Amygdala (tissue), 56 donors: ENCODE measurements at regions not wholly inside any gene's neighbourhood (a gene's known extent, or its start where the extent isn't known, plus 50 kb on each side); places are given as distances from the start of the nearest gene placed in this dataset.
A peak's percentile ranks its signal among the peaks of the same experiment; 100 is the strongest.
"Not testable (repeated sequence)": the region's sequence is repeated elsewhere in the genome, so short reads cannot be mapped to it uniquely, and the experiment has no call there.

ENCODE experiments used
- DNase-seq, 56 donors: peaks; one replicate each; lab custom pipeline; 2025; lab: John Stamatoyannopoulos, UW

DNA sequence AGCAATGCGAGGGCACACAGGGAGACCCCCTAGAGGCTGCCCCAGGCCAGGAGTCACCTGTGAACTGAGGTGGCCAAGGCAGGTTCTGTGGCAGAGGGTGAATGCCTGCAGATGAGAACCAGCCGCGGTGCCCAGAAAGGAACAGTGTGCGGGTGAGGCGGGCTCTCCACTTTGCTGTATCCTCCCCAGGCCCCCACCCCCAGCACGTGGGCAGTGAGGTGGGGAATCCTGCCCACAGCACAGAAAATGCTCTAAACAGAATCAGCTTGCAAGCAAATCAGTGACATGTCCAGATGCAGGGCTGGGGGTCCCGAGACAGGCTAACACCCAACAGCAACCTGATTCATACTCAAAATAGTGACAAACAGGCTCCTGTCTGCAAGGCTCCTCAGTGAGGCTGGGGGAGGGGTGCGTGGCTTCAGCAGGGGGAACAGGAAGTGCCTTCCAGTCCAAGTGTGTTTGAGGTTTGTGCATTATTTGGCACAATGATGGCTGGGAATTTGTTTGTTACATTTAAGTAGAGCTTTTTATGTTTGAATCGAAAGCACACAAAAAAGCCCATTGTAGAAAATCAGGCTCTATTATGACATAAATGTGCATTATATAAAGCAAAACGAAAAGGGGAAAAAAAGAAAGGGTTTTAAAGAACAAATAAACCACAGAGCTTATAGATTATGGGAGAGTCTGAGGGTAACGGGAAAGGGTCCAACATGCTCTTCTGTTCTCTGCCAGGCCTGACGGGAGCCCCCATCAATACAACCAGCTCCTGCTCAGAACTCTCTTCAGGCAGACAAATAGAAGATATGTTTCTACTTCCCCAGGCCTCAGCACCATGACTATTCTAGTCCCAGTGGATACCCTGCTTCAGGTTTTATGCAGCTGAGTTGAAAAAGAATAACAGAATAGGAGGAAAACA lies 201.3 kb downstream of the HSD17B3 start:
- DNase-seq, result peak in 17 of 56 donors; percentile 2 to 39 (median 19)

DNA sequence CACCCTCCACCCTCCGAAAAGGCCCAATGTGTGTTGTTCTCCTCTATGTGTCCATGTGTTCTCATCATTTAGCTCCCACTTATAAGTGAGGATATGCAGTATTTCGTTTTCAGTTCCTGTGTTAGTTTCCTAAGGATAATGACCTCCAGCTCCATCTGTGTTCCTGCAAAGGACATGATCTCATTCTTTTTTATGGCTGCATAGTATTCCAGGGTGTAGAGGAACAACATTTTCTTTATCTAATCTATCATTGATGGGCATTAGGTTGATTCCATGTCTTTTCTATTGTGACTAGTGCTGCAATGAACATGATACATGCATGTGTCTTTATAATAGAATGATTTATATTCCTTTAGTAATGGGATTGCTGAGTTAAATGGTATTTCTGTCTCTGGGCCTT lies 211.3 kb downstream of the HSD17B3 start:
- not testable (repeated sequence) for DNase-seq

DNA sequence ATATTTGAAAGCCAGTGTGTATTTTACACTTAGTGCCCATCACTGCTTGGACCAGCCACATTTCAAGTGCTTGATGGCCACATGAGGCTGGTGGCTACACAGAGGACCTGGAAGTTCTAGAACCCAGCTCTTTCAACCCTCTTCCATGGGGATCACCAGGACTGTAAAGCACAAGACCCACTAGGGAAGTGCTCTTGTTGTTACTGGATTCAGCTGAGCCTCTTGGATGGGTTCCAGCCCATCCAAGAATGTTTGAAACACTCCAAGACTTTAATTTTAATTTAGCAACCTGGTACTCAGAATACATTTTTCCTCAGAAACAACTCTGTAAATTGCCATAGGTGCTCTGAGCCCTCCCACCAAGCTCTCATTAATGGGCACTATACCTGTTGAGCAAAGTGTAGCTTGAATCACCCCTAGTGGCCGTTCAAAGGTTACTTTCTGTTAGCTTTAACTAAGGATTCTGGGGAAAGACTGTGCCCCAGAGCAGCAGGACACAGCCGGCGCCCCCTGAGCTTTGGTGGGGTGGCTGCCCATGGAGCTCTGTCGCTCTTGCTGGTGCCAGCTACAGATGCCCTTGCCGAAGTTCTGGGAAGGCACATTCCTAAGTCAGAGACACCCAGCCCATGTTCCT lies 212.4 kb downstream of the HSD17B3 start:
- no peak for DNase-seq

DNA sequence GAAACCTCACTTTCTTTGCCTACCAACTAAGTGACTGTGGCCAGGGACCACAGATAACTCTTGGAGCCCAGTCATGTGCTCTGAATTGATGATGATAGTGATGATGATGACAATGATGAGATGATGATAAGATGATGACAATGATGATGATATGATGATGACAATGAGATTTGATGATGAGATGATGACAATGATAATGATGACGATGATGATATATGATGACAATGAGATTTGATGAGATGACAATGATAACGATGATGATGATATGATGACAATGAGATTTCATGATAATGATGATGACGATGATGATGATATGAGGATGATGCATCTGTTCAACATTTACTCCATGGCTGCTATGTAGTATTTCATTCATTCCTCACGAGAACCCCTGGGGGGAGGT lies 213.0 kb downstream of the ERCC6L2 start:
- no peak for DNase-seq

DNA sequence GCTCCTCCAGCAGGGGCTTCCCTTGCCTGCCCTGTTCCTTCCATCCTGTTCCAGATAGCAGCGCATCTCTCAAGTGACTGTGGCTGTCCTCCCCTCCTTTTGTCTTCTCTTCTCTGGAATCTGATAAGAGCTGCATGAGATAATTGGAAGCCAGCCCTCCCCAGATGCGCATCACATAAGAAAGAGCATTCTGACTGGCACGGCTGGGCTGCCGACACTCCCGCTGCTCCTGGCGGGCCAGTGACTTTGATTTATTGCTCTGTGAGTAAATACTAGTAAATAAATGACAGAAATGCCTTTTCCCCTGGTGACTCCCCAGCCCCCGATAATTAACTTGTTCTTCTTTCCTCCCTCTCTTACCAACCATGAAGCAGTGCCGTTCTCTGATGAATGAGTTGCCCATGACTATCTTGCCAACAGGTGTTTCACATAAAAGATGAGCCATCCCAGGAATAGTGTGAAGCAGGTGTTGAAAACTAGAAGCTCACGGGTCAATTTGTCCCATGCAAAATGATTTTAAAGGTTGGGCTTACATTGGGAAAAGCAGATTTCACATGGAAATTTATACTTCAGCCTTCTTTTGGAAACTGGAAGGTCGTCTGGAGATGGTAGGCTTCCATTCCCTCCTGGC lies 212.3 kb downstream of the ERCC6L2 start:
- no peak for DNase-seq

DNA sequence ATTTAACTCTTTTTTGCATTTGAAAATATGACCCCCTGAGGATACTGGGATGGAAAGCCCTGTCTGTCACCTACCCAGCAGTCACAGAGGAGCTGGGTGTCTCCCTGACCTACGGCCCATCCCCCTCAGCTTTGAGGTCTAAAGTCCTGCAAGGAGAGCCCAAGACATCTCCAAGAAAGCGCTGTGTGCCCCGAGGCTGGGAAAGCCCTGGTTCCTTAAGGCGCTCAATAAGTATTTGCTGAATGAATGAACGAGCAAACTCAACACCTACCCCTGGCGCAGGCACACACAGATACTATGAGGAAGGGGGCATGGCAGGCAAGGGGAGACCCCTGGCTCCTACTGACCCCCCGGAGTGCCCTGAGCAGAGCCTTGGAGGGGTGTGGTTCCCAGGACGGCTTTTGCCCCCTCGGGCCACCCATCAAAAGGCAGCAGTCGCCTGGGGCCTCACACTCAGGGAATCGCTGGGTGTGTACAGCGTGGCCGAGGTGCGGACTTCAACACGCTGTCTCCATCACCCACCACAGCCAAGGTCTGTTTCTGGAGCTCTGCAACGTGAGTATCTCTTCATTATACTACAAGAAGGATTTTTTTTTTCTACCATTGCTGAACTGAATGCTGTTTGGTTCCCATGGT lies 211.6 kb downstream of the ERCC6L2 start:
- DNase-seq, result no peak

DNA sequence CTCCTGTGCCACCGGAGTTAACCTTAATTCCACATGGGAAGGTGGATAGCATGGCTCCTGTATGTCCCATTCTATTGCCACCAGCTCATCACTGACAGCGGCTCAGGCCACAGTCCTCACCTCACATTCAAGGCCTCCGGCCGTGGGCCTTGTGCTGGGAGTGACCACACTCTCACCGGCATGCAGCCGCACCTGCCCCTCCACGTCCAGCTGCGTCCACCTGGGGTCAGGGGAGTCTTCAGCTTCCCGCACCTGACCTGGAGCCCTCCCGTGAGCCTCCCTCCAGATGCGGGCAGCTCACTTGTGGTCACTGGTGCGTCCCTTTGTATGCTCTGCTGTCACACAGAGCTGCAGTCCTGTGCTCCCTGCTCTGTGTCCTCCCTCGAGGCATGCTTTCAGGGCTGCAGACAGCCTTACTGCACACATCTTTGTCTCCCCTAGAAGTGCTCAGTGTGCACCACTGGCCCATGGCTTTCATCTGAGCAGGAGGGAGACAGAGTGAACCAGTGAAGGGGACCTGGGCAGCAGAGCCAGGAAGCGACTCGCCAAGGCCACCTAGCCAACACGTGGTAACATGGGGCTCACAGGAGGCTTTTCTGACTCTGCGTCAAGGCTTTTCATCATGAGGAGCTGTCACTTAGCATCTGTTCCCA lies 210.1 kb downstream of the ERCC6L2 start:
- no peak for DNase-seq

DNA sequence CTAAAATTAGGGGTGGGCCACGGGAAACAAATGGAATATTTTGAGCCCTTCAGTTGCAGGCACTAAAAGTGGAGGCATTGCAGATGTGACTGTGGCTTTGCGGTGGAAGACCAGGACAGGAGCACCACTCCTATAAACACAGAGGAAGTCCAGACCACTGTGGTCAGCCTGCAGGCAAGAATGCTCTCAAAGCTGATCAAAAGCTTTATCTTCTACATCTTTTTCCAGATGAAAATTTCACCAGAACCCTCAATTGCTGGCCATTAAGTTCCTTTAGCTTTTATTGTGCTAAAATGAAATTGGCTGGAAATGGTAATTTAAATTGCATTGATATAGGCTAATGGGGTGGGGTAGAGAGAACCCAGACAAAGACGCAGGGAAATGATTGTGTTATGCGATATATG lies 208.8 kb downstream of the ERCC6L2 start:
- DNase-seq, result no peak

DNA sequence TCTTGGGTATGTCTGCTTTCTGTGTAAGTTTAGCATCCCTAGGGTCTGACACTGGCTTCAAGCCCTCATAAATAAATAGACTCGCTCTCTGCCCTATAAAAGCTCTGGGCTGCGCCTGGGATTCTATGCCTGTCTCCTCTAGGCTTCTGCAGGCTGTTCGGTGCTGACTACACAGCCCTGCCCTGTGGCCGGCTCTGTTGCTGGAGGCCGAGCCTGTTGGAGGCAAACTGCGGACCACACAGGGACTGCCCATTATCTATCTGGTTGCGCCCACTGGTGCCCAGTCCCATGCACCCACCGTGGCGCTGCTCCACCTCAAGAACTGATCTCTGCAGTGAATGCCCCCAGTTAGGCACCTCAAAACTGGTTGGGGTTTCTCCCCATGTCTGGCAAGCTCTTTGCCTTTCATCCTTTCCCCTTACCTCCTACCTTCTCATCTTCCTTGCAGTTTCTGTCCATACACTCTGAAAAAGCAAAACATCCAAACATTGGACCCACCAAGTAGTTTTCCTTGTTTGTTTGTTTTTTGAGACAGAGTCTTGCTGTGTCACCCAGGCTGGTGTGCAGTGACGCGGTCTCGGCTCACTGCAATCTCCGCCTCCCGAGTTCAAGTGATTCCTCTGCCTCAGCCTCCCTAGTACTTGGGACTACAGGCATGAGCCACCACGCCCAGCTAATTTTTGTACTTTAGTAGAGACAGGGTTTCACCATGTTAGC lies 207.2 kb downstream of the ERCC6L2 start:
- DNase-seq, result no peak

DNA sequence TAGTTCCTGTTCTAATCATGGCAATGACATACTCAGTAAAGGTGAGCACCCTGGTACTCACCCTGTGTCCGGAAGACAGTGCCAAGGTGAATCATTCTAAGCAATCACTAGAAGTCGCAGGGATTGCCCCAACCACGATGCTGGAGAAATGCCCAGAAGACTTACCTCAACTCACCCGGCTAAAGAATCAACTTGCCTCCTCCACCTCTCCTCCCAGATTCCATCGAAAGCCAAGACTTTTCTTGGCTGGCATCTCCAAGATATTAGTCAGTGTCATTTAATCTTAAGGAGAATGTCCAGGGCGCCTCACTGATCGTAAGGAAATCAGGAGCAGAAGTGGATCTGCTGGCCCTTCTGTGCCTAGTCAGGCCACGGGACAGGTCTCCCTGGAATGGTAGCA lies 204.9 kb downstream of the ERCC6L2 start:
- no peak for DNase-seq

DNA sequence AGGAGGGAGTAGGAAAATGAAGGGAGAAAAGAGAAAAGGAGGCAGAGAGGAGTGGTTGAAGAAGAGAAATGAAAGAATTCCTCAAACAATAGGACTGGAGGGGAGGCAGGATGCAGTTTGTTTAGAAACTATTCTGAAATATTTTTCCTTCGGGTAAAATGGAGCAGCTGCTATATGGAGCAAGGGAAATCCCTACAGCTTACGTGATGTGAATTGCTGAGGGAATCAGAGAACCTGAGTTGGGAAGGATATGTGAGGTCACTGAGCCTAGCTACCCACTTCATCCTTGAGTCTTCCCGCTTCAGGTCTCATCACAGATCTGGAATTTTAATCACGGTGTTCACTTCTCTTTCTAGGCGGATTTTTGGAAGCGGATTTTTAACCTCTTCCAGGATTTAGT lies 204.3 kb downstream of the ERCC6L2 start:
- DNase-seq, result no peak

DNA sequence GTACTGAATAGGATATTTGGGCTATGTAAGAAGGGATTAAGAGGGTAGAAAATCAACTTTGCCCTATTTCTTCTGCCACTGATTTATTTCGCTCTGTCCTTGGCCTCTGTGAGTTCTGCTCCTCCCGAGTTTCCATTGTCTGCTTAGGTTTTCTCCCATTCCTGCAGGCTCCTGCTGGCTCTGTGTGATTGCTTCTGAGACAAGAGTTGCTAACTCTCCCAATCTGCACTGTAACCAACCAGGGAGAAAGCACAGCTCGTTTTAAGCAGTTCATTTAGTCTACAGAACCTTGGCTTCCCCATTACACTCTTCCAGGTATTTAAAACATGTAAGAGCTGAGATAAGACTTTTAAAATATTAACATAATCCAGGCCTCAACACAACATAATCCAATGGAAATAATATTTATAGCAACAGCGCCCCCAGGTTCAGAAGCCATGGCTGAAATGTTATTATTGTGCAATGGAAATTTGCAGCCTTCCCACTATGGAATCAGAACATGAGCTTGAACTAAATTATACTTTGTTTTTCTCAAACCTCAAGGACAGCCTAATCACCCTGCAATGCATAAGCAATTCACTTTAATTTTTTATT lies 203.5 kb downstream of the ERCC6L2 start:
- no peak for DNase-seq

DNA sequence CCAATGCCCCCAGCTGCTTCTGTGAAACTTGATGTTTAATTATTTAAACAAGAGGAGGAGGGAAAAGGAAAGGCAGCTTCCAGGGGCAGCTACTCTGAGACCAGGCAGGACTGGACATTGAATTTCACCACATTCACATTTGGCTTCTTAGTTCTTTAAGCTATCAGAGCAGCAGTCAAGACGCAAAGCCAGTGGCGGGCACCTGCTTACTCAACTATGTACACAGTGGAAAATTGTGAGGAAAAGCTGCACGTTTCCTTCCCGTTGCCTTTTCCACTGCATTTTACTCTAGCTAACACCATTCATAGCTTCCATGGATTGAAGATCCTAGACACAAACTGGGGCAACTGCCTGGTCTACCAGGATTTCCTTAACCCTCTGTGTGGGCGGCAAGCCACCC lies 200.3 kb downstream of the ERCC6L2 start:
- no peak for DNase-seq

DNA sequence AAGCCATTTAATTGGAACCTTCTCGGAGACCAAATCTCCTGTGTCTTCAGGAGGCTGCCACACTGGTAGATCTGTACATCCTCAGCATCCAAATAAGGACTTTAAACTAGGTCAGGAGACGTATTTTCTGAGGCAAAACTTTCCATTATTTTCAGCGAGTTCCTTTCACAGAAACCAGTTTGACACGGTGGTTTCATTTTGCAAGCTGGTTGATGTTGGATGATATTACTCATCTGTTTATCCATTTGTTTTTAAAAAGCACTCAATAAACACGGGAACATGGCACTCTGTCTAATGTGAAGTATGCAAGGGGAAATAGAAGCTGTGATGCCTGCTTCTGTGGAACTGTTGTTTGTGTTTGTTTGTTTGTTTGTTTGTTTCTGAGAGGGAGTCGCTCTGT lies 199.6 kb downstream of the ERCC6L2 start:
- DNase-seq, result no peak

DNA sequence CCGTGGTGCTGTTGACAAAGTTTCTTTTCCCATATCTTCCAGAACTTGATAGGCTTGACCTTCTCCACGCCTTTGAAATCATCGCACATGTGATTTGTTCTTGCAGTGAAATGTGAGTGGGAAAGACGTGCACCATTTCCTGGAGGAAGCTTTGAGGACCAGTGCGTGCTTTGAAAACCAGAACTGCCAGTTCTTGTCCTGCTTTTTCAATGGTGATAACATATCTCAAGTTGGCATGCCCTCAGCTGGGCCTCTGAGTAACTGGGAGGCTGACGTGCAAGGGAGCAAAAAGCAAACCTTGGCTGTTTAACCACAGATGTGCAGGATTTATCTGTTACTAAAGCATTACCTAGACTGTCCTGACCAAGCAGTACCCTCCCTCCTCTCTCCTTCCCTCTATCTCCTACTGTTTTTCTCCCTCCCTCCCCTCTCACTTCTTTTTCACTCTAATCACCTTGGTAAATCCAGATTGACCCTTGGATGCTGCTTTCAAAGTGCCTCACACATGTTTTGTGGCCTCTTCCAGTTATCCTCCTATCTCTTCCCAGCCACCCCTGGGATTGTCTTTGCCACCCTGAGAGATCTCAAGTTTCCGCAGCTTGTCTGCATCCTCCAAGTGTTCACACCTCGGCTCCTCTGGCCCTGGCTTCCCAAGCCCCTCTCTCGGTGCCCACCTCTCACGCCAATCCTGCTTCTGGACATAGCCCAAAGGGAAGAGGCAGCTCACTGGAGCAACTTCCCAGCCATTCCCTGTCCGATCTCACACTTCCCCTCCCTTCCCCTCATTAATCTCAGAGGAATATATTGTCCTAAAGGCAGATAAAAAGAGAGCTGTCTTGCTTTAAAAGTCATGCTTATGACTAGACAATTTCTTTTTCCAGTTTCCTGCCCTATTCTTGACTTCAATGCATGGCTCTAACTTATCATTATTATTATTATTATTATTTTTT lies 198.3 kb downstream of the ERCC6L2 start:
- no peak for DNase-seq

DNA sequence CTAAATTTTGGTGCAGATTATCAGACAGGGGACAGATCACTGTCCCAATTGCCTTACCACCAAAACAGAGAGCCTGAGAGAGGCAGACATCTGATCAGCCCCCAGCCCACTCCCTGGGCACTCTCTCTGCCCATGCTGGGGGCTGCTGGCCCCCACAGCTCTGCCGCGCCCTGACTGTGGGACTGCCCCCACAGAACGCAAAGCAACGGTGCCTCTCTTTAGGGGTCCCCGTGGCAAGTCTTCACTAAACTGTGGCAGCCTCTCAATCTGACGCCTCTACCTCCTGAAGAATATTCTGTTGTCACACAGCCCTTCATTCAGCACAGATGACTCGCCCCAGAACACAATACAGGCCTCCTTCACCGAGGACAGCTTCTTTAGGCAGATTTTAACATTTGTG lies 197.4 kb downstream of the ERCC6L2 start:
- no peak for DNase-seq

DNA sequence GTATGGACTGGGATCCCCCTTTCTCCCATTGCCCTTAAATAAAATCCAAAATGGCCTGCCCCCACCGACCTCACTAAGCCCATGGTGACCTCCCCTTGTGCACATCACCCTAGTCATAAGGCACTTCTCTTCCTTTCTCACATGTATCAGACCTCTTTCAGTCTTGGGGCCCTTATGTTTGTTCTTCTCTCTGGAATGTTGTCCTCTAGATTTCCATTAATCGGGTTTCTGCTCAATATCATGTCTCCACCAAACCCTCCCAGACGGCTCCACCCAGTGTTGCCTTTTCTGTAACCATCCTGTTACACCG lies 196.3 kb downstream of the ERCC6L2 start:
- no peak for DNase-seq

DNA sequence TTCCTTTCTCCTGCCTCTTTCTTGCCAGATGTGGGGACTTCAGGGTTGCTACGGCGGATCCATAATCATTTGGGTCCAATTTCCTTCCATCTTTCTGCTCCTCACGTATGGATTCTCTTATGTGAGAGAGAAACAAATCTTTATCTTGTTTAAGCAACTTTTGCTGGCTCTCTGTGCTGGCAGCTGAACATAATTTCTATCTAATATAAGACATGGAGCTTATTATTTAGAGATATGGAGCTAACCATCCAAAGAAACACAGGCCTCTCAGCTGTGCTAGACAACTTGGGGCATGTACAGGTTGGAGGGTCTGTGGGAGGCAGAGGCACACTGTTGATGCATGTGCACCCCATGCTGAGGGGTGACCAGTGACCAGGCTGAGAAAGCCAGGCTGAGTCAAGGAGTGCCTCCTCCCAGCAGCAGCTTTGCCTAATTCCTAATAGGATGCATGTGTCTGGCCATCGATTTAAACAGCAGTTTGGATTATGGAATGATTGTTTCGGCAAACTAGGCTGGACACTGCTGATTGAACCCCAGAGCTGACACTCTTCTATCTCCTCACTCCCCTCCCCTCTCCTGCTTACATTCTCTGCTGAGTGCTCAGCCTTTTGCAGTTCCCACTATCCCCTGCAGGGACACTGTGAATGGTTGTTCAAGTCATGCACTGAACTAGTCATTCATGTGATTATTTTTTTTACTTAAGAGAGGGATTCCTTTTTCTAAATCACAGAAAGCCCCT lies 195.8 kb downstream of the ERCC6L2 start:
- DNase-seq, result peak in 5 of 56 donors; percentile 3 to 32 (median 9)
